HepG2 (cell line): ENCODE measurements at regions not wholly inside any gene's neighbourhood (a gene's known extent, or its start where the extent isn't known, plus 50 kb on each side); places are given as distances from the start of the nearest gene placed in this dataset.

Source experiments
- ATAC-seq: fragments of 200-7000 bp; cut with Tn5 transposase; 3 replicates; pipeline ENCODE4 v1.9.1; 2020; ENCODE audit warnings: mild to moderate bottlenecking, moderate library complexity
- BruUV-seq: library from RNA; stranded (reverse); fragments of 400-500 nt; replicated peaks from 2 replicates; lab custom pipeline; 2021; lab: Mats Ljungman, UMichigan
- CTCF ChIA-PET: fragments of 300-600 bp; formaldehyde crosslinking; extraction: SDS; loops from one replicate; lab custom pipeline; 2021; ENCODE audit warnings: low total read pairs, inconsistent platforms, low intra/inter-chr PET ratio; lab: Yijun Ruan, JAX
- POLR2A ChIA-PET: fragments of 350-600 bp; sonication (Branson Sonifier 250); formaldehyde crosslinking; loops from one replicate; lab custom pipeline; 2020; ENCODE audit warnings: antibody characterized with exemption, inconsistent platforms; lab: Yijun Ruan, JAX
- DNase-seq: peaks from one replicate; pipeline ENCODE4 v3.0.0-alpha.2; 2015; ENCODE audit warnings: low spot score
- FAIRE-seq: peaks from 3 replicates; lab custom pipeline; 2011; peaks lifted over from hg19 to GRCh38; lab: Jason Lieb, UNC
- H2AFZ ChIP-seq: one replicate; pipeline ENCODE4 v1.6.1; 2011; ENCODE audit warnings: low read length, inconsistent platforms
- H3K27ac ChIP-seq: fragments of 300-600 bp; 3 replicates; pipeline ENCODE4 v1.8.0; 2011; ENCODE audit warnings: mixed run types, mild to moderate bottlenecking, mixed read lengths, low read length, inconsistent platforms; ENCODE audit not compliant: insufficient read depth; ENCODE audit errors: extremely low read length
- H3K27me3 ChIP-seq, 2 experiments: fragments of 200-600 bp in 1 of 2; 2 replicates in 1 of 2; 3 replicates in 1 of 2; pipeline versions ENCODE4 v1.6.0 to v1.8.0; 2011; ENCODE audit warnings: low read length in 2 of 2, mild to moderate bottlenecking in 2 of 2, moderate library complexity in 2 of 2, inconsistent platforms in 1 of 2; ENCODE audit not compliant: insufficient read depth in 2 of 2, control insufficient read depth in 1 of 2
- H3K36me3 ChIP-seq, 2 experiments: fragments of 200-600 bp in 1 of 2; replicated peaks in 1 of 2; 2 replicates in 1 of 2; 3 replicates in 1 of 2; pipeline versions ENCODE4 v1.5.1 to v1.8.0; 2011; ENCODE audit warnings: low read length in 2 of 2, inconsistent platforms in 1 of 2; ENCODE audit not compliant: insufficient read depth in 2 of 2, control insufficient read depth in 1 of 2
- H3K4me1 ChIP-seq: 2 replicates; pipeline ENCODE4 v1.5.1; 2012; ENCODE audit warnings: low read length, inconsistent platforms; ENCODE audit not compliant: insufficient read depth
- H3K4me2 ChIP-seq: 2 replicates; pipeline ENCODE4 v1.6.0; 2011; ENCODE audit warnings: low read depth, low read length, inconsistent platforms
- H3K4me3 ChIP-seq, 3 experiments: fragments of 200-600 bp in 1 of 3; sonication (generic), shearing (Covaris generic) in 1 of 3; replicated peaks in 1 of 3; 2 replicates each; pipeline ENCODE4 v1.5.1; 2011 to 2016; ENCODE audit warnings: low read length in 3 of 3, inconsistent platforms in 2 of 3, low read depth in 2 of 3, mild to moderate bottlenecking in 2 of 3, control low read depth in 1 of 3, mixed read lengths in 1 of 3; ENCODE audit not compliant: insufficient read depth in 1 of 3
- H3K79me2 ChIP-seq: one replicate; pipeline ENCODE4 v1.6.1; 2011; ENCODE audit warnings: low read length, inconsistent platforms; ENCODE audit not compliant: insufficient read depth
- H3K9ac ChIP-seq: 2 replicates; pipeline ENCODE4 v1.6.0; 2011; ENCODE audit warnings: mild to moderate bottlenecking, low read depth, low read length, inconsistent platforms; ENCODE audit not compliant: insufficient read depth
- H3K9me3 ChIP-seq: 2 replicates; pipeline ENCODE4 v1.5.1; 2012; ENCODE audit warnings: mild to moderate bottlenecking, low read length
- H4K20me1 ChIP-seq: 2 replicates; pipeline ENCODE4 v1.6.0; 2011; ENCODE audit warnings: inconsistent platforms, mild to moderate bottlenecking, low read length, moderate library complexity; ENCODE audit not compliant: insufficient read depth
- ATF1 ChIP-seq: IDR thresholded peaks from 2 replicates; pipeline ENCODE4 v1.6.1; 2016; ENCODE audit warnings: mild to moderate bottlenecking, control low read depth
- ATF7 ChIP-seq, 2 experiments: fragments of 450-650 bp in 1 of 2; sonication (generic) in 1 of 2; formaldehyde crosslinking in 1 of 2; IDR thresholded peaks; 2 replicates each; pipeline versions ENCODE4 v1.4.0 to v1.6.1; 2016 to 2020; ENCODE audit warnings: antibody characterized with exemption in 1 of 2, mild to moderate bottlenecking in 1 of 2, missing genetic modification reagents in 1 of 2
- CCDC6 ChIP-seq: sonication (generic); formaldehyde crosslinking; IDR thresholded peaks from 2 replicates; pipeline ENCODE4 v1.8.1; 2022; ENCODE audit warnings: mild to moderate bottlenecking, missing genetic modification reagents, moderate library complexity
- EP300 ChIP-seq, 3 experiments: sonication (generic) in 1 of 3; formaldehyde crosslinking in 1 of 3; IDR thresholded peaks; 2 replicates each; pipeline versions ENCODE4 v1.5.1 to v1.6.1; 2011 to 2020; ENCODE audit warnings: low read depth in 2 of 3, low read length in 2 of 3, borderline replicate concordance in 1 of 3, improper control_type of control experiment in 1 of 3, mild to moderate bottlenecking in 1 of 3, missing genetic modification reagents in 1 of 3, moderate library complexity in 1 of 3
- GPBP1L1 ChIP-seq: sonication (generic); formaldehyde crosslinking; IDR thresholded peaks from 2 replicates; pipeline ENCODE4 v1.5.0; 2020; ENCODE audit warnings: mild to moderate bottlenecking, missing genetic modification reagents
- PPARG ChIP-seq: conservative IDR thresholded peaks from 2 replicates; pipeline ENCODE4 v1.6.1; 2016; ENCODE audit warnings: missing biosample characterization, missing genetic modification reagents
- RCOR2 ChIP-seq: IDR thresholded peaks from 2 replicates; pipeline ENCODE4 v1.6.1; 2016; ENCODE audit warnings: missing biosample characterization, missing genetic modification reagents
- SNAI1 ChIP-seq: sonication (generic); formaldehyde crosslinking; IDR thresholded peaks from 2 replicates; pipeline ENCODE4 v1.5.0; 2020; ENCODE audit warnings: mild to moderate bottlenecking, missing genetic modification reagents, borderline replicate concordance
- SP2 ChIP-seq: sonication (generic); formaldehyde crosslinking; IDR thresholded peaks from 2 replicates; pipeline ENCODE4 v1.5.1; 2020; ENCODE audit warnings: mild to moderate bottlenecking, missing genetic modification reagents
- SP4 ChIP-seq: sonication (generic); formaldehyde crosslinking; IDR thresholded peaks from 2 replicates; pipeline ENCODE4 v1.8.1; 2023; ENCODE audit warnings: mild to moderate bottlenecking, missing genetic modification reagents
- ZKSCAN5 ChIP-seq: sonication (generic); formaldehyde crosslinking; IDR thresholded peaks from 2 replicates; pipeline ENCODE4 v1.5.1; 2020; ENCODE audit warnings: mild to moderate bottlenecking, missing genetic modification reagents
- ZNF101 ChIP-seq: sonication (generic); formaldehyde crosslinking; IDR thresholded peaks from 2 replicates; pipeline ENCODE4 v1.4.0; 2020; ENCODE audit warnings: mild to moderate bottlenecking, low read depth, missing genetic modification reagents, borderline replicate concordance
- ZNF280D ChIP-seq: sonication (generic); formaldehyde crosslinking; IDR thresholded peaks from 2 replicates; pipeline ENCODE4 v1.5.1; 2020; ENCODE audit warnings: mild to moderate bottlenecking, missing genetic modification reagents
- ZNF484 ChIP-seq: sonication (generic); formaldehyde crosslinking; IDR thresholded peaks from 2 replicates; pipeline ENCODE4 v1.5.1; 2020; ENCODE audit warnings: mild to moderate bottlenecking, low read depth, missing genetic modification reagents, borderline replicate concordance
- ZNF614 ChIP-seq: IDR thresholded peaks from 2 replicates; pipeline ENCODE4 v1.6.1; 2018; ENCODE audit warnings: missing biosample characterization, missing genetic modification reagents, inconsistent platforms, borderline replicate concordance
- WGBS: methylation state at CpG from one replicate; pipeline ENCODE4 v1.1.6; 2017; ENCODE audit warnings: low lambda C conversion rate; 5-methylcytosine and 5-hydroxymethylcytosine counted together
- in situ Hi-C: cut with HindIII; loops from 2 replicates; pipeline ENCODE4 v1.10.0; 2017; ENCODE audit warnings: low pct_unique_long_range_greater_than_20kb; ENCODE audit not compliant: extremely low pct_ligation_motif_present
- intact Hi-C: fragments of 100-400 bp; cut with micrococcal nuclease; formaldehyde crosslinking; loops from one replicate; pipeline ENCODE4 v1.10.0; 2022; ENCODE audit not compliant: unreplicated experiment
- TF ChIP-seq, protein P1 (sequence below): sonication (generic); formaldehyde crosslinking; IDR thresholded peaks from 2 replicates; pipeline ENCODE4 v1.4.0; 2020; ENCODE audit warnings: missing genetic modification reagents, mild to moderate bottlenecking, borderline replicate concordance
- TF ChIP-seq, protein P2 (sequence below): sonication (generic); formaldehyde crosslinking; IDR thresholded peaks from 2 replicates; pipeline ENCODE4 v1.5.1; 2020; ENCODE audit warnings: missing genetic modification reagents, mild to moderate bottlenecking, borderline replicate concordance

DNA sequence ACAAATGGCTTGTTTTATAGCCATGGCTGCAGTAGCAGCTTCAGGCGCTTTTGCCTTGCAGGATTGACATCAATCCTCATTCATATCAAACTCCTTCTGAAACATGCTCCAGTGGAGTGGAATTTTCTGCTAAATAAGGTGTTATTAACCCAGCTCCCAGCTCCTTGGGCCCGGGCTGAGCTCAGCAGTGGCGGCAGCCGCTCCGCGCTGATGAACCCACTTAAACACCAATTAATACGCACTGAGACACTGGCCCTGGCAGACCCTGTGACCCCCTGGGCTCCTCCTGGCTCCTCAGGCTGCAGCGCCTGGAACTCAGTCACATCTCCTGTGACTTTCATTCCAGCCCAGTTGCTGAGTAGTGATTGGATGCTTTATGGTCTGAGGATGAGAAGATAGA, 137.4 kb upstream of the GRIK3 start:
- Histone ChIP-seq H3K9me3 (no peaks in the 10 kb centered on the region), H3K4me2 (no peak overlapping the region), H3K4me3 (no peak overlapping the region), H4K20me1 (no peaks in the 10 kb centered on the region), H3K79me2 (no peaks in the 10 kb centered on the region), H3K27ac (no peak overlapping the region), H3K27me3 (peaks cover 0 to 5% of the 10 kb centered on the region in 2 experiments; a peak in 1 of 5 replicates)
- in situ Hi-C loops (no loop called here), intact Hi-C loops (no loop called here)
- POLR2A ChIA-PET, result no interaction called here
- no TSS peak for BruUV-seq
- WGBS, result 0% methylated on average over 1 of the region's 8 CpGs
- TF ChIP-seq, protein P1, sequence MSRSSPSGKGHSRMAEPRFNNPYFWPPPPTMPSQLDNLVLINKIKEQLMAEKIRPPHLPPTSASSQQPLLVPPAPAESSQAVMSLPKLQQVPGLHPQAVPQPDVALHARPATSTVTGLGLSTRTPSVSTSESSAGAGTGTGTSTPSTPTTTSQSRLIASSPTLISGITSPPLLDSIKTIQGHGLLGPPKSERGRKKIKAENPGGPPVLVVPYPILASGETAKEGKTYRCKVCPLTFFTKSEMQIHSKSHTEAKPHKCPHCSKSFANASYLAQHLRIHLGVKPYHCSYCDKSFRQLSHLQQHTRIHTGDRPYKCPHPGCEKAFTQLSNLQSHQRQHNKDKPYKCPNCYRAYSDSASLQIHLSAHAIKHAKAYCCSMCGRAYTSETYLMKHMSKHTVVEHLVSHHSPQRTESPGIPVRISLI, result no peak
- TF ChIP-seq ATF1 (CRISPR knock-in tag) (no peak), ZNF101 (CRISPR knock-in tag) (no peak), ZNF280D (no peak), ATF7 (IDR thresholded peaks at IDR 0.05) (no peak), ATF7 (CRISPR knock-in tag; IDR thresholded peaks at IDR 0.05) (no peak), EP300 (IDR thresholded peaks at IDR 0.05; ENCODE audit: low read depth in 2 of 2, low read length in 2 of 2) (no peak), EP300 (CRISPR knock-in tag; IDR thresholded peaks at IDR 0.05; ENCODE audit: borderline replicate concordance) (no peak), CCDC6 (CRISPR knock-in tag) (no peak), PPARG (CRISPR knock-in tag) (no peak), SP4 (CRISPR knock-in tag) (no peak), GPBP1L1 (CRISPR knock-in tag) (no peak), ZKSCAN5 (CRISPR knock-in tag) (no peak), RCOR2 (no peak), SNAI1 (CRISPR knock-in tag) (no peak), ZNF614 (CRISPR knock-in tag) (no peak), ZNF484 (CRISPR knock-in tag) (no peak), SP2 (CRISPR knock-in tag) (no peak)
- TF ChIP-seq, protein P2, sequence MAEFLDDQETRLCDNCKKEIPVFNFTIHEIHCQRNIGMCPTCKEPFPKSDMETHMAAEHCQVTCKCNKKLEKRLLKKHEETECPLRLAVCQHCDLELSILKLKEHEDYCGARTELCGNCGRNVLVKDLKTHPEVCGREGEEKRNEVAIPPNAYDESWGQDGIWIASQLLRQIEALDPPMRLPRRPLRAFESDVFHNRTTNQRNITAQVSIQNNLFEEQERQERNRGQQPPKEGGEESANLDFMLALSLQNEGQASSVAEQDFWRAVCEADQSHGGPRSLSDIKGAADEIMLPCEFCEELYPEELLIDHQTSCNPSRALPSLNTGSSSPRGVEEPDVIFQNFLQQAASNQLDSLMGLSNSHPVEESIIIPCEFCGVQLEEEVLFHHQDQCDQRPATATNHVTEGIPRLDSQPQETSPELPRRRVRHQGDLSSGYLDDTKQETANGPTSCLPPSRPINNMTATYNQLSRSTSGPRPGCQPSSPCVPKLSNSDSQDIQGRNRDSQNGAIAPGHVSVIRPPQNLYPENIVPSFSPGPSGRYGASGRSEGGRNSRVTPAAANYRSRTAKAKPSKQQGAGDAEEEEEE, result no peak
- TF ChIP-seq, all 625 proteins: peak for 0
- FAIRE-seq (no peak), DNase-seq (no peak), ATAC-seq (no peak)
- H3K4me1 ChIP-seq, result no peaks in the 10 kb centered on the region
- CTCF ChIA-PET, result no interaction called here
- no peak overlapping the region for H3K9ac ChIP-seq
- no peaks in the 10 kb centered on the region for H3K36me3 ChIP-seq
- no peak overlapping the region for H2AFZ ChIP-seq
